ENCODE measurements at regions not wholly inside any gene's neighbourhood (a gene's known extent, or its start where the extent isn't known, plus 50 kb on each side); places are given as distances from the start of the nearest gene placed in this dataset.

DNA sequence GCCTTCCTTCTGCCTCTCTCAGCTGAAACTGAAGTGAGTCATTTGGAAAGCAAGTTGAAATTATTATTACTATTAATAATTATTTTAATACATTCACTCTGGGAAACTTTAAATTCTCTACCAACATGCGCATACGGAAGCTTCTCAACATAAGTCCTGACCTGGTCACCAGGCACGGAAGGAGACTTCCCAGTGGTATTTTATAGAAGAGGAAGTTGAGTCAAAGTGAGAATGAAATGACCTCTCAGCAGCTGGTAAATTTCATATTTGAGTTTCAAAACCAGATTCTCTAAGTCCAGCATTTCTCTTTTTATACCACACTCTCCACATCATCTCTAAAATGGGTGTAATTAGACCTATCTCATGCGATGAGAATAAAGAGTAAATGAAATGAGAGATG is 747.4 kb downstream of the VRK1 start:
- no peak for TF ChIP-seq TEAD4 (IDR thresholded peaks at IDR 0.05)
- no peak for TF ChIP-seq TAF1 (IDR thresholded peaks at IDR 0.05; ENCODE audit: low read depth)

DNA sequence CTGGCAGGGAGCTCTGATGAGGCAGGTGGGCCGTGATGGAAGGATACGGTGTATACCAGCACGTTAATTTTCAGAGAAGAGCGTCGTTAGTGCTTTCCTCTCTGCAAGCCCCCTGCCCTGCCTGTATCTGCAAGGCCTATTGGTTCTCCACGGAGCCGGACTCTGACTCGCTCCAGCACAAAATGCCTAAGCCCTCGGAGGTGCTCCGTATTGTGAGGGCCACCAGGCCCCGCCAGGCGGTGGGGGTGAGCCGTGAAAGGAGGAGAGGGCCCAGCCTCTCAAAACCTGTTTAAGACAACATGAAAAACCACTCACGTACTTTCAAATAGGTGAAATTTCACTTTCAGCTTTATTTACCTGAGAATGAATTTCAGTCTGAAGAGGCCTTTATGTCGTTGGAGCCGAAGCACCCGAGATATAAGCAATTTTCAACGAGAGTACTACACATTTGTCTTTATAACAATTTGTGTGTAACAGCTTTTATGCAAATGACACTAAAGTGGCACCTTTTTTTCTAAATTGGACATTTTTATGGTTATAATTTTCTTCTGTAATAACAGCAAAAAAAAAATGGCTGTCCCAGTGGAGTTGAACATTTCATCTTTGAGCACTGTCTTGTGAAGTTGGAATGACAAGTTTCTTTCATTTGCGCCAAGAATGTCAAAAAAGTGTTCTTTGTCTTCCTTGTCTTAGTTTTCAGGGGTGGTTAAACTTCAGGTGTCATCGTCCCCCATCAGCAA is 749.5 kb downstream of the VRK1 start:
- TF ChIP-seq, protein P1, sequence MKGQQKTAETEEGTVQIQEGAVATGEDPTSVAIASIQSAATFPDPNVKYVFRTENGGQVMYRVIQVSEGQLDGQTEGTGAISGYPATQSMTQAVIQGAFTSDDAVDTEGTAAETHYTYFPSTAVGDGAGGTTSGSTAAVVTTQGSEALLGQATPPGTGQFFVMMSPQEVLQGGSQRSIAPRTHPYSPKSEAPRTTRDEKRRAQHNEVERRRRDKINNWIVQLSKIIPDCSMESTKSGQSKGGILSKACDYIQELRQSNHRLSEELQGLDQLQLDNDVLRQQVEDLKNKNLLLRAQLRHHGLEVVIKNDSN (IDR thresholded peaks at IDR 0.05) = no peak

DNA sequence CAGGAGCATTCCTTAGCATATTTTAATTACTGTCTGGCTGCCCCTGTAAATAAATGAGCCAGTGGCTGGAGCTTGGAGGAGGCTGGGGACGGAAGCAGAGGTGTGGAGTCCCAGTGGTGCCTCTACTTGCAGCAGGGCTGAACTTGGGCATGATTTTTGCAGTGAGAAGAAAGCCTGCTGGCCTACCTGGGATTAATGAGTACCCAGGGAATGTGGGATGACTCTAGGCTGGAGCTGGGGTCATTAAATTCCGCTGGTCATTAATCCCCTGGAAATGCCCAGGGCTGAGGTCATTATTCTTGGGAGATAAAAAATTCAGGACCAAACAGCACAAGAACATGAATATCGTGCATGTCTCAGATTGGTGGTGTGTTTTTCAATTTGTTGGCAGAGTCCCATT is 753.3 kb downstream of the VRK1 start:
- TF ChIP-seq, protein P1 (IDR thresholded peaks at IDR 0.05) = no peak

DNA sequence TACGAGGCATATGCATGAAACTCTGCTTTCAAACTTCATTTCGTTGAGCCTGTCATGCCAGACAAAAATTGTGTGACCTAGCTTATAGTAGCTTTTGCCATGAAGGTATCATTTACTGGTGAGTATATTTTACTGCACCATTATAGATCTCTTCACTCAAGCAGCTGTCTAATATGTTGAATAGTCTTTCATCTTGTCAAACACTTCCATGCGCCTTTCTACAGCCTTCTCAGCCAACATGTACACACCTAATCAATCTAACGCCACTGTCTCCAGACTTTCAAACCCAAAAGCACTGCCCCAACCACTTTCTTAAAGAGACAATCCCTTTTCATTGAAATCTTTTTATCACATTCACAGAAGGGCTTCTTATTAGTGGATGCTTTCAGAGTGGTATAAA is 757.4 kb downstream of the VRK1 start:
- TF ChIP-seq FOXM1 (IDR thresholded peaks at IDR 0.05; ENCODE audit: borderline replicate concordance, low read depth) = no peak
- no peak for TF ChIP-seq CREB1 (IDR thresholded peaks at IDR 0.05; ENCODE audit: low read depth)

DNA sequence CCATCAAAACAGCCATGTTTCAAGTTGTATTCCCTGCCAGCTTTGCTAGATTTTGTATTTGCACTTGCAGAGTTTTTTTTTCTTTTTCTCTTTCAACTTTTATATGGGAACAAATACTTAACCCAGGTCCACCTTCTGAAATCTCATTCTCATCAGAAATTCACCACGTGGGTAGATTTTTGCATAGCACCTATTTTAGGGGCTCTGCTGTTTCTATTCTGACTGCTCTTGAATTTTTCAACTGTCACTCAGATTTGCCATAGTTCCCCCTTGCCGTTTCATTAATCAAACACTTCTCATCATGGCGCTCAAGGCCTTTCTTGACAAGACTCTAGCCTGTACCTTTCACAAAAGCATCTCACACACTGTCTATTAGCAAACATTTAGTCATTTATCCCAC is 767.2 kb downstream of the VRK1 start:
- TF ChIP-seq ZBTB7A (IDR thresholded peaks at IDR 0.05; ENCODE audit: low read depth) (no peak), TAF1 (IDR thresholded peaks at IDR 0.05; ENCODE audit: low read depth) (no peak), FOXM1 (IDR thresholded peaks at IDR 0.05; ENCODE audit: borderline replicate concordance, low read depth) (no peak), CREB1 (IDR thresholded peaks at IDR 0.05; ENCODE audit: low read depth) (no peak), CEBPB (IDR thresholded peaks at IDR 0.05) (no peak), NFIC (IDR thresholded peaks at IDR 0.05) (no peak), RAD21 (IDR thresholded peaks at IDR 0.05; ENCODE audit: low read depth) (no peak), YY1 (IDR thresholded peaks at IDR 0.05; ENCODE audit: low read depth) (no peak)
- TF ChIP-seq, protein P2, sequence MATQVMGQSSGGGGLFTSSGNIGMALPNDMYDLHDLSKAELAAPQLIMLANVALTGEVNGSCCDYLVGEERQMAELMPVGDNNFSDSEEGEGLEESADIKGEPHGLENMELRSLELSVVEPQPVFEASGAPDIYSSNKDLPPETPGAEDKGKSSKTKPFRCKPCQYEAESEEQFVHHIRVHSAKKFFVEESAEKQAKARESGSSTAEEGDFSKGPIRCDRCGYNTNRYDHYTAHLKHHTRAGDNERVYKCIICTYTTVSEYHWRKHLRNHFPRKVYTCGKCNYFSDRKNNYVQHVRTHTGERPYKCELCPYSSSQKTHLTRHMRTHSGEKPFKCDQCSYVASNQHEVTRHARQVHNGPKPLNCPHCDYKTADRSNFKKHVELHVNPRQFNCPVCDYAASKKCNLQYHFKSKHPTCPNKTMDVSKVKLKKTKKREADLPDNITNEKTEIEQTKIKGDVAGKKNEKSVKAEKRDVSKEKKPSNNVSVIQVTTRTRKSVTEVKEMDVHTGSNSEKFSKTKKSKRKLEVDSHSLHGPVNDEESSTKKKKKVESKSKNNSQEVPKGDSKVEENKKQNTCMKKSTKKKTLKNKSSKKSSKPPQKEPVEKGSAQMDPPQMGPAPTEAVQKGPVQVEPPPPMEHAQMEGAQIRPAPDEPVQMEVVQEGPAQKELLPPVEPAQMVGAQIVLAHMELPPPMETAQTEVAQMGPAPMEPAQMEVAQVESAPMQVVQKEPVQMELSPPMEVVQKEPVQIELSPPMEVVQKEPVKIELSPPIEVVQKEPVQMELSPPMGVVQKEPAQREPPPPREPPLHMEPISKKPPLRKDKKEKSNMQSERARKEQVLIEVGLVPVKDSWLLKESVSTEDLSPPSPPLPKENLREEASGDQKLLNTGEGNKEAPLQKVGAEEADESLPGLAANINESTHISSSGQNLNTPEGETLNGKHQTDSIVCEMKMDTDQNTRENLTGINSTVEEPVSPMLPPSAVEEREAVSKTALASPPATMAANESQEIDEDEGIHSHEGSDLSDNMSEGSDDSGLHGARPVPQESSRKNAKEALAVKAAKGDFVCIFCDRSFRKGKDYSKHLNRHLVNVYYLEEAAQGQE (IDR thresholded peaks at IDR 0.05; ENCODE audit: low read depth) = no peak
- TF ChIP-seq, protein P3, sequence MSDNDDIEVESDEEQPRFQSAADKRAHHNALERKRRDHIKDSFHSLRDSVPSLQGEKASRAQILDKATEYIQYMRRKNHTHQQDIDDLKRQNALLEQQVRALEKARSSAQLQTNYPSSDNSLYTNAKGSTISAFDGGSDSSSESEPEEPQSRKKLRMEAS (IDR thresholded peaks at IDR 0.05) = no peak
- TF ChIP-seq, protein P1 (IDR thresholded peaks at IDR 0.05) = no peak

DNA sequence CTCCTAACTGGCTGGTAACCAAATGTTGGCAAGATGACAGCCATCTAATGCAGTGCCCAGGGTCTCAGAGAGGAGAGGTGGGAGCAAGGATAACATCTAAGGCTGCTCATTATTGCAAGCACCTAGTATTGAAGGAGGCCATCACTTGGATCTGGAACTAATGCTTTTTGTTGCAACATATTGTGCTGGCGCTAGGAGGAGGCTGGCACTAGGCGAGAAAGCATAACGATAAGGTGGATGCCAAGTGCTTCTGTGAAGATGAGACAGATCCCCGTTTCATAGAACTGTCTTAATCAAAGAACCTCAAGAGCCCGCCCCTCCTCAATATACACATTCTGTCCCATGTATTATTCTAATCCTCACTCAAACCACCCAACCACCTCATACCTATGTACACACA is 774.0 kb downstream of the VRK1 start:
- TF ChIP-seq, protein P2 (IDR thresholded peaks at IDR 0.05; ENCODE audit: low read depth) = no peak
- TF ChIP-seq YY1 (IDR thresholded peaks at IDR 0.05; ENCODE audit: low read depth) (no peak), CEBPB (IDR thresholded peaks at IDR 0.05) (no peak), TEAD4 (IDR thresholded peaks at IDR 0.05) (no peak), NFIC (IDR thresholded peaks at IDR 0.05) (no peak), TCF12 (IDR thresholded peaks at IDR 0.05; ENCODE audit: low read depth) (no peak), EGR1 (IDR thresholded peaks at IDR 0.05) (no peak), EP300 (IDR thresholded peaks at IDR 0.05; ENCODE audit: borderline replicate concordance) (no peak), FOXM1 (IDR thresholded peaks at IDR 0.05; ENCODE audit: borderline replicate concordance, low read depth) (no peak), CREB1 (IDR thresholded peaks at IDR 0.05; ENCODE audit: low read depth) (no peak), TAF1 (IDR thresholded peaks at IDR 0.05; ENCODE audit: low read depth) (no peak), ZBTB7A (IDR thresholded peaks at IDR 0.05; ENCODE audit: low read depth) (no peak), RAD21 (IDR thresholded peaks at IDR 0.05; ENCODE audit: low read depth) (no peak)
- TF ChIP-seq, protein P1 (IDR thresholded peaks at IDR 0.05) = no peak
- TF ChIP-seq, protein P3 (IDR thresholded peaks at IDR 0.05) = no peak
